SU-DHL-6 (cell line): ENCODE measurements at regions not wholly inside any gene's neighbourhood (a gene's known extent, or its start where the extent isn't known, plus 50 kb on each side); places are given as distances from the start of the nearest gene placed in this dataset.

Experiments
- H2AFZ ChIP-seq: fragments of 200-600 bp; sonication (generic); 2 replicates; pipeline ENCODE4 v1.6.1; 2014; ENCODE audit warnings: low read depth, mild to moderate bottlenecking, moderate library complexity, mixed read lengths, antibody characterized with exemption, low read length; ENCODE audit not compliant: severe bottlenecking
- H3F3A ChIP-seq: fragments of 200-600 bp; shearing (Covaris generic); 2 replicates; pipeline ENCODE4 v1.6.0; 2016; ENCODE audit warnings: antibody characterized with exemption, mild to moderate bottlenecking; ENCODE audit not compliant: insufficient read depth
- H3K27ac ChIP-seq: fragments of 200-600 bp; sonication (generic); 2 replicates; pipeline ENCODE4 v1.5.1; 2016; ENCODE audit warnings: low read depth, mild to moderate bottlenecking, low read length, moderate library complexity, mixed read lengths
- H3K27me3 ChIP-seq: fragments of 200-600 bp; sonication (generic), shearing (Covaris generic); 2 replicates; pipeline ENCODE4 v1.6.0; 2014; ENCODE audit warnings: mild to moderate bottlenecking, low read length
- H3K36me3 ChIP-seq: fragments of 200-600 bp; sonication (generic); 2 replicates; pipeline ENCODE4 v1.6.1; 2014; ENCODE audit warnings: mild to moderate bottlenecking, low read length, mixed read lengths
- H3K4me2 ChIP-seq: fragments of 300-600, 200-600 bp; shearing (Covaris generic), sonication (generic); 2 replicates; pipeline ENCODE4 v1.6.0; 2014; ENCODE audit warnings: low read length, low read depth, mild to moderate bottlenecking; ENCODE audit not compliant: poor library complexity, severe bottlenecking
- H3K4me3 ChIP-seq: fragments of 200-600 bp; sonication (generic); 2 replicates; pipeline ENCODE4 v1.5.1; 2014; ENCODE audit warnings: antibody characterized with exemption, low read length, mild to moderate bottlenecking, mixed read lengths; ENCODE audit not compliant: insufficient read depth, poor library complexity, severe bottlenecking
- H3K79me2 ChIP-seq: fragments of 200-600 bp; sonication (generic); 2 replicates; pipeline ENCODE4 v1.6.1; 2014; ENCODE audit warnings: mild to moderate bottlenecking, low read length, moderate library complexity; ENCODE audit not compliant: insufficient read depth
- H3K9ac ChIP-seq: fragments of 200-600 bp; sonication (generic); 2 replicates; pipeline ENCODE4 v1.7.0; 2014; ENCODE audit warnings: mild to moderate bottlenecking, low read length
- H3K9me2 ChIP-seq: fragments of 200-600 bp; sonication (generic); replicated peaks from 2 replicates; pipeline ENCODE4 v1.6.1; 2014; ENCODE audit warnings: low read length; ENCODE audit not compliant: insufficient read depth
- H3K9me3 ChIP-seq: fragments of 200-600 bp; sonication (generic); 2 replicates; pipeline ENCODE4 v1.6.1; 2014; ENCODE audit warnings: low read length, mixed read lengths; ENCODE audit not compliant: insufficient read depth
- H4K20me1 ChIP-seq: fragments of 200-600 bp; sonication (generic); 2 replicates; pipeline ENCODE4 v1.6.1; 2014; ENCODE audit warnings: low read depth, mild to moderate bottlenecking, antibody characterized with exemption, low read length, moderate library complexity, mixed read lengths
- EZH2phosphoT487 ChIP-seq: fragments of 200-600 bp; sonication (generic), shearing (Covaris generic); conservative IDR thresholded peaks from 2 replicates; pipeline ENCODE4 v1.6.1; 2018; ENCODE audit warnings: mild to moderate bottlenecking, antibody characterized with exemption, low read length, moderate library complexity, mixed read lengths
- TF ChIP-seq, protein P1 (sequence below): fragments of 200-600 bp; sonication (generic); IDR thresholded peaks from one replicate; pipeline ENCODE4 v1.5.1; 2017; ENCODE audit warnings: antibody characterized with exemption, mild to moderate bottlenecking, low read length, moderate library complexity; ENCODE audit not compliant: insufficient read depth, poor library complexity, severe bottlenecking

DNA sequence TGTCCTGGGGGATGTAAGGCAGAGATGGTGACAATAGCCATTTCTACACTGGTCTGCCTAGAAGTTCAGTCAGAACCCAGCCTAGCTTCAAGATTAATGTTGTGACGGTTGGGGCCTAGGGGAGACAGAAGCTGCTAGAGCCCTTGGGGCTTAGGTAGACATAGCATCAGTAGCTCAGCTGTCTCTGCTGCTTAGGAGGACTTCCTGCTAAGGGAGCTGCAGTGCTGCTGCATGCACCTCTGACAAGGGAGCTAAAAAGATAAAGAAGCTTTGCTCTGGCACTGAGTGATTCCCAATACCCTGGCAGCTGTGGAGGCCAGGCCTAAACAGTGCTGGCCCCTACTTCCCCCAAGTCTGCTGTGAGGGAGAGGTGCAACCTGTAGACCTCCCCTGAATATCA, 116.0 kb downstream of the CT47B1 start:
- Histone ChIP-seq H3K36me3 (no peaks in the 10 kb centered on the region), H3K9me2 (no peaks in the 10 kb centered on the region), H3K9ac (peak overlapping the region; percentile 16; the same call in 1 of the 2 replicates), H3K27ac (no peak overlapping the region), H3K27me3 (no peaks in the 10 kb centered on the region), H3K79me2 (no peaks in the 10 kb centered on the region), H4K20me1 (no peaks in the 10 kb centered on the region), H2AFZ (peak overlapping the region; percentile 41), H3K4me3 (no peak overlapping the region), H3F3A (peaks cover 12% of the 10 kb centered on the region; the same call in 1 of the 2 replicates), H3K4me2 (no peak overlapping the region), H3K9me3 (no peaks in the 10 kb centered on the region)
- no peak for TF ChIP-seq EZH2phosphoT487
- TF ChIP-seq, protein P1, sequence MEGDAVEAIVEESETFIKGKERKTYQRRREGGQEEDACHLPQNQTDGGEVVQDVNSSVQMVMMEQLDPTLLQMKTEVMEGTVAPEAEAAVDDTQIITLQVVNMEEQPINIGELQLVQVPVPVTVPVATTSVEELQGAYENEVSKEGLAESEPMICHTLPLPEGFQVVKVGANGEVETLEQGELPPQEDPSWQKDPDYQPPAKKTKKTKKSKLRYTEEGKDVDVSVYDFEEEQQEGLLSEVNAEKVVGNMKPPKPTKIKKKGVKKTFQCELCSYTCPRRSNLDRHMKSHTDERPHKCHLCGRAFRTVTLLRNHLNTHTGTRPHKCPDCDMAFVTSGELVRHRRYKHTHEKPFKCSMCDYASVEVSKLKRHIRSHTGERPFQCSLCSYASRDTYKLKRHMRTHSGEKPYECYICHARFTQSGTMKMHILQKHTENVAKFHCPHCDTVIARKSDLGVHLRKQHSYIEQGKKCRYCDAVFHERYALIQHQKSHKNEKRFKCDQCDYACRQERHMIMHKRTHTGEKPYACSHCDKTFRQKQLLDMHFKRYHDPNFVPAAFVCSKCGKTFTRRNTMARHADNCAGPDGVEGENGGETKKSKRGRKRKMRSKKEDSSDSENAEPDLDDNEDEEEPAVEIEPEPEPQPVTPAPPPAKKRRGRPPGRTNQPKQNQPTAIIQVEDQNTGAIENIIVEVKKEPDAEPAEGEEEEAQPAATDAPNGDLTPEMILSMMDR: no peak

DNA sequence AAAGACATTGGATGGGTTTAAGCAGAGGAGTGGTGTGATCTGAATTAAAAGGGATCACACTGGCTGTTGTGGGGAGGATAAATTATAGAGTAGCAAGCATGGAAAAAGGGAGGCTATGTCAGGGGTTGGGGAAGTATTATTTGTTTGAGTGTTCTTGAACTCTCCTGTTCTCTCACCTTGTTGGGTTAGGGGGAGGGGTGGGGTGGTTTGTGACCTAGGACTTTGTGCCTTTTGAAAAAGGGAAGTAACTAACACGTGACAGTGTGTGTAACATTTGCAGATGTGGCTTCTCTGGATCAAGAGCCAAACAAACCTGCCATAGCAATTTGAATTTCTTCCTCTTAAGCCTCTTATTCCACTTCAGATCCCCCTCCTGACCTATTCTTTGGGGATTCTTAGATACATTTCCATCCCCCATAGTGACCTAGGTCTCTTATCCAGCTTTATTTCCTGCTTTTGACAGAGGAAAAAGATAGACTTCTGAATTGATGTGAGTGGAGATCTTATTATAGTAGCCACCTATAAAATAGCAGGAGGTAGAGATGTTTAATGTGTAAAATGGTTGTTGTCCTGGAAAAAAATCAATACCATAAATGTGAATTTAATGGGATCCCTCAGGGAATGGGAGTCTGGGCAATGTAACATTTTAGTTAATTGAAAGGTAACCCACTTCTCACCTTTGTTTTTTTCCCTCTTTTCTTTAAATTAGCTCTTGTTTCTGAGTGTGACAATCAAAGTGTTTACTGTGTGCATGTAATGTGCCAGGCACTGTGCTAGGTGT, 120.4 kb downstream of the CT47B1 start:
- Histone ChIP-seq H3K9me2 (no peaks in the 10 kb centered on the region), H4K20me1 (no peaks in the 10 kb centered on the region), H3K4me2 (peak overlapping the region; percentile 98), H3K36me3 (no peaks in the 10 kb centered on the region), H3K27me3 (no peaks in the 10 kb centered on the region), H3K9me3 (no peaks in the 10 kb centered on the region), H3K4me3 (peak overlapping the region; percentile 13), H3K9ac (peak overlapping the region; percentile 64), H3K79me2 (no peaks in the 10 kb centered on the region; the same call in 1 of the 2 replicates), H3F3A (peaks cover 43% of the 10 kb centered on the region), H3K27ac (peak overlapping the region; percentile 100), H2AFZ (no peak overlapping the region)
- TF ChIP-seq, protein P1: no peak
- TF ChIP-seq EZH2phosphoT487: no peak

DNA sequence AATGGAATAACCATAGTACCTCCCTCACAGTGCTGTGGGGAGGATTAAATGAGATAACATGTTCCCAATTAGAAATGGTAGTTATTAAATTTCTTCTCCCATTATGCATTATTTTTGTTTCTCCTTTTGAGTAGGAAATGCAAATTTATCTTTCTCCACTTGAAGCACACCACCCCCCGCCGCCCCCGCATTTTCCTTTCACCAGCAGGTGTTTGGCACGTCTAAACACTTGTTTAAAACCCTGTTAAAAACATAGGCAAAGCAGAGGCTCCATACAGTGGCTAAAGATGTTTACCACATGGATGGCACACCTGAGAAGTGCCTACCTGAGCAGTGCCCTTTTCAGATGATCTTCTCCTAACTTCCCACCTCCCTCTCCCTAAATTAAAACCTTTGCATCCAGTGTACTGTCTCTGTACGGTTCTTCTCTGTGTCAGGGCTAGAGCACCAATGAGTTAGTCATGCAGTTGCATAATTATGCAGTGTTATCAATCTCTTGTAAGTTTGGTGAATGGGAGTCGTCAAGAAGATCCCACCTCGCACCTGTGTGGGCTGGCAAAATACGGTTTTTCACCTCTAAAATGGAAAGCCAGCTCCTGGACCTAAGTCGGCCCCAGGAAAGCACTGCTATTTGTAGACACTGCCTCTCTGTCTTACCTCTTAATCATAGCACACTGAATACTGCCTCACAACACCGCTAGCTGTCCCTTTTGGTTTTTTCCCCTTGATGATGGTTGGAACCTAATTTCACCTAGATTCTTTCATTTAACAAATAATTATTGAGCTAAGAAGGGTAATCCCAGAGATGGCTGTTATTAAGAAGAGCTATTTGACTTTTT, 122.0 kb downstream of the CT47B1 start:
- TF ChIP-seq EZH2phosphoT487: no peak
- TF ChIP-seq, protein P1: no peak
- H3K4me2 ChIP-seq: peak overlapping the region; percentile 98
- no peaks in the 10 kb centered on the region for H3K27me3 ChIP-seq
- peak overlapping the region; percentile 52 for H3K4me3 ChIP-seq
- H4K20me1 ChIP-seq: no peaks in the 10 kb centered on the region
- no peaks in the 10 kb centered on the region for H3K9me3 ChIP-seq
- peak overlapping the region; percentile 64 for H3K9ac ChIP-seq
- H3K79me2 ChIP-seq: no peaks in the 10 kb centered on the region; the same call in 1 of the 2 replicates
- H2AFZ ChIP-seq: no peak overlapping the region
- no peaks in the 10 kb centered on the region for H3K9me2 ChIP-seq
- peaks cover 50% of the 10 kb centered on the region for H3F3A ChIP-seq
- H3K27ac ChIP-seq: peak overlapping the region; percentile 100
- H3K36me3 ChIP-seq: no peaks in the 10 kb centered on the region
